PFSK-1 (cell line): ENCODE measurements at regions not wholly inside any gene's neighbourhood (a gene's known extent, or its start where the extent isn't known, plus 50 kb on each side); places are given as distances from the start of the nearest gene placed in this dataset.

Experiments
- POLR2AphosphoS5 ChIP-seq: IDR thresholded peaks from 2 replicates; pipeline ENCODE4 v1.6.1; 2012; ENCODE audit warnings: low read depth, mild to moderate bottlenecking, control low read depth, low read length, moderate library complexity
- SIN3A ChIP-seq: IDR thresholded peaks from 2 replicates; pipeline ENCODE4 v1.6.1; 2012; ENCODE audit warnings: mild to moderate bottlenecking, low read length, moderate library complexity, borderline replicate concordance; ENCODE audit not compliant: insufficient read depth
- TAF1 ChIP-seq: IDR thresholded peaks from 2 replicates; pipeline ENCODE4 v1.6.1; 2012; ENCODE audit warnings: low read length, control low read depth, borderline replicate concordance; ENCODE audit not compliant: insufficient read depth
- TF ChIP-seq, protein P1 (sequence below), 2 experiments: IDR thresholded peaks; 2 replicates each; pipeline versions ENCODE4 v1.6.1 to v1.8.0; 2011 to 2012; ENCODE audit warnings: low read depth in 2 of 2, low read length in 2 of 2, control low read depth in 1 of 2, inconsistent platforms in 1 of 2, mild to moderate bottlenecking in 1 of 2, moderate library complexity in 1 of 2; ENCODE audit not compliant: insufficient read depth in 1 of 2

DNA sequence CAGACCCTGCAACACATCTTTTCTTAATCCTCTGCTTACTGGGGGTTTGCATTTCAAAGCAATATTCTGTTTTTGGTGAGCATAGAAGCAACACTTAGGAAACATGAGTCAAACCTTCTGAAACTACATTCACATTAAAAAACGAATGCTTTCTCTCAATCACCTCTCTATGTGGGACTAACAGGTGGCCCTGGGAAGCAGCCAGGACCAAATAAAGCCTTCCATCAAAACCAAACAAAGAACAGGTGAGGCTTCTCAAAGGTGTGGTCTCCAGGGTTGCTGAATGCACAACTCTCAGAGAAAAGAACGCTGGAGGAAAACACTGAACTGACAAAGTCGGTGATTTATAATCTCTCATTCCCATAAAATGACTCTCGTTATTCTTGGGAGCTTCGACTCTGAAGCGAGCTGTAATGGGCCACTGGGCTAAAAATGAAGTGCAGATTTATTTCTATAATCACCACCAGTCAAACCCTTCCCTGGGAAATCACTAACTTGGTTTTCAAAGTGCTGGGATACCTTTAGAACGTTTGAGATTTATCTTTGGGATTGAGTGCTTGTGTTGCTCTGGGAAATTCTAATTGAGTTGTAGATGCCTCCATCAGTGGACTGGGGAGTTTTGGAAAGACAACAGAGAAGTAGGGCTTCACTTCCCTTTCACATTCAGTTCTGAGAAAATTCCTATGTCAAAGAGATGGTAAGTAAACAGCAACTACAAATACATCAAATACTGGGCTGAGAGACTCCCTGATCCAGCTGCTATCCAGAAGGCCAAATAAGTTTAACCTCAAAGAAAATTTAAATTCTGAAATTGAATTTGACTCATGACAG, 262.0 kb upstream of the TMPO start:
- TF ChIP-seq, protein P1, sequence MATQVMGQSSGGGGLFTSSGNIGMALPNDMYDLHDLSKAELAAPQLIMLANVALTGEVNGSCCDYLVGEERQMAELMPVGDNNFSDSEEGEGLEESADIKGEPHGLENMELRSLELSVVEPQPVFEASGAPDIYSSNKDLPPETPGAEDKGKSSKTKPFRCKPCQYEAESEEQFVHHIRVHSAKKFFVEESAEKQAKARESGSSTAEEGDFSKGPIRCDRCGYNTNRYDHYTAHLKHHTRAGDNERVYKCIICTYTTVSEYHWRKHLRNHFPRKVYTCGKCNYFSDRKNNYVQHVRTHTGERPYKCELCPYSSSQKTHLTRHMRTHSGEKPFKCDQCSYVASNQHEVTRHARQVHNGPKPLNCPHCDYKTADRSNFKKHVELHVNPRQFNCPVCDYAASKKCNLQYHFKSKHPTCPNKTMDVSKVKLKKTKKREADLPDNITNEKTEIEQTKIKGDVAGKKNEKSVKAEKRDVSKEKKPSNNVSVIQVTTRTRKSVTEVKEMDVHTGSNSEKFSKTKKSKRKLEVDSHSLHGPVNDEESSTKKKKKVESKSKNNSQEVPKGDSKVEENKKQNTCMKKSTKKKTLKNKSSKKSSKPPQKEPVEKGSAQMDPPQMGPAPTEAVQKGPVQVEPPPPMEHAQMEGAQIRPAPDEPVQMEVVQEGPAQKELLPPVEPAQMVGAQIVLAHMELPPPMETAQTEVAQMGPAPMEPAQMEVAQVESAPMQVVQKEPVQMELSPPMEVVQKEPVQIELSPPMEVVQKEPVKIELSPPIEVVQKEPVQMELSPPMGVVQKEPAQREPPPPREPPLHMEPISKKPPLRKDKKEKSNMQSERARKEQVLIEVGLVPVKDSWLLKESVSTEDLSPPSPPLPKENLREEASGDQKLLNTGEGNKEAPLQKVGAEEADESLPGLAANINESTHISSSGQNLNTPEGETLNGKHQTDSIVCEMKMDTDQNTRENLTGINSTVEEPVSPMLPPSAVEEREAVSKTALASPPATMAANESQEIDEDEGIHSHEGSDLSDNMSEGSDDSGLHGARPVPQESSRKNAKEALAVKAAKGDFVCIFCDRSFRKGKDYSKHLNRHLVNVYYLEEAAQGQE (IDR thresholded peaks at IDR 0.05; ENCODE audit: insufficient read depth in 1 of 2, low read depth in 2 of 2, low read length in 2 of 2) = no peak
- no peak for TF ChIP-seq POLR2AphosphoS5
- no peak for TF ChIP-seq SIN3A
- no peak for TF ChIP-seq TAF1
